HAP-1 (cell line): ENCODE measurements at regions not wholly inside any gene's neighbourhood (a gene's known extent, or its start where the extent isn't known, plus 50 kb on each side); places are given as distances from the start of the nearest gene placed in this dataset.
"Not testable (repeated sequence)": the region's sequence is repeated elsewhere in the genome, so short reads cannot be mapped to it uniquely, and the experiment has no call there.

Experiments
- DNase-seq, 2 experiments: peaks; one replicate each; pipeline ENCODE4 v3.0.0-alpha.2; 2016 to 2020; ENCODE audit warnings: low spot score in 2 of 2
- H3K27me3 ChIP-seq: fragments of 250-450 bp; sonication (Bioruptor Pico); 2 replicates; pipeline ENCODE4 v1.5.1; 2020; ENCODE audit warnings: low read depth, mild to moderate bottlenecking, moderate library complexity
- H3K36me3 ChIP-seq: fragments of 250-450 bp; sonication (Bioruptor Pico); replicated peaks from 2 replicates; pipeline ENCODE4 v1.5.1; 2020; ENCODE audit warnings: mild to moderate bottlenecking
- H3K4me1 ChIP-seq: fragments of 250-450 bp; sonication (Bioruptor Pico); 2 replicates; pipeline ENCODE4 v1.5.1; 2020; ENCODE audit warnings: mild to moderate bottlenecking
- H3K4me3 ChIP-seq: fragments of 250-450 bp; sonication (Bioruptor Pico); 2 replicates; pipeline ENCODE4 v1.5.1; 2020; ENCODE audit warnings: mild to moderate bottlenecking, moderate library complexity
- H3K9me3 ChIP-seq: fragments of 250-450 bp; sonication (Bioruptor Pico); 2 replicates; pipeline ENCODE4 v1.5.1; 2020; ENCODE audit warnings: mild to moderate bottlenecking, moderate library complexity
- in situ Hi-C: fragments of 300-500 bp; cut with MboI; formaldehyde crosslinking; loops from 3 replicates; pipeline ENCODE4 v1.14.3; 2020; ENCODE audit warnings: low sequenced_read_pairs, inconsistent platforms, mixed read lengths

DNA sequence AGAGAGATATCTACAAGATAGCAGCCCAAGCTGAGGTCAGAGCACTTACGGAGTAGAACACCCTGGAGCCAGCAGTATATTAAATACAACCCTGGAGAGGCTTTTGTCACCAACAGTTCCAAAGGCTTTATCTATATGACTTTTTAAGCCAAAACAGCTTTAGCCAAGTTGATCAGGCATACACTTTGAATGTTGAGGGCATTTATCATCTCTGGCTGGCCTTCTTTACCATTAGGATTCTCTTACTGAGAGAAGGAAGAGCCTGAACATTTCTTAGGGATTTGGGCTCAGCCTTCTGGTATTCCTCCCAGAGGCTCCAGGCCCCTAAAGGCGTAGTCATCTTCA, 161.3 kb upstream of the RIMS1 start:
- H3K9me3 ChIP-seq: no peaks in the 10 kb centered on the region
- no peaks in the 10 kb centered on the region for H3K36me3 ChIP-seq
- in situ Hi-C loops: no loop called here
- no peaks in the 10 kb centered on the region for H3K4me1 ChIP-seq
- no peak for DNase-seq
- no peak overlapping the region for H3K4me3 ChIP-seq
- no peaks in the 10 kb centered on the region; the same call in 1 of the 2 replicates for H3K27me3 ChIP-seq

DNA sequence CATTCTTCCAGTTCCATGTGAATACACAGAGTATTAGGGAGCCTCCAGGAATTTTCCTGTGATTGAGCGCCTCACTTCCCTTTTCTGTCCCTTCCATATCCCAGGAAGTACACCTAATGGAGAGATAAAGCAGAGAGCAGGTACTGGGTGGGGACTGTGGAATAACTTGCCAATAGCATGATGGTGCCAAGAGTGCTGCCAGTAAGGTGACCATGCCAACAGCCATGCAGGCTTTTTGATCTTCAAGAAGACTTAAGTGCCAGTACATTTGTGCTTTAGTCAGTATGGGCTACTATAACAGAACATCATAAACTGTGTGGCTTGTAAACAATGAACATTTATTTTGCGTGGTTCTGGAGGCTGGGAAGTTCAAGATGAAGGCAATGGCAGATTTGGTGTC, 160.2 kb upstream of the RIMS1 start:
- no peaks in the 10 kb centered on the region for H3K9me3 ChIP-seq
- in situ Hi-C loops: no loop called here
- no peaks in the 10 kb centered on the region for H3K36me3 ChIP-seq
- no peaks in the 10 kb centered on the region for H3K4me1 ChIP-seq
- no peak for DNase-seq
- H3K4me3 ChIP-seq: no peak overlapping the region
- H3K27me3 ChIP-seq: no peaks in the 10 kb centered on the region; the same call in 1 of the 2 replicates

DNA sequence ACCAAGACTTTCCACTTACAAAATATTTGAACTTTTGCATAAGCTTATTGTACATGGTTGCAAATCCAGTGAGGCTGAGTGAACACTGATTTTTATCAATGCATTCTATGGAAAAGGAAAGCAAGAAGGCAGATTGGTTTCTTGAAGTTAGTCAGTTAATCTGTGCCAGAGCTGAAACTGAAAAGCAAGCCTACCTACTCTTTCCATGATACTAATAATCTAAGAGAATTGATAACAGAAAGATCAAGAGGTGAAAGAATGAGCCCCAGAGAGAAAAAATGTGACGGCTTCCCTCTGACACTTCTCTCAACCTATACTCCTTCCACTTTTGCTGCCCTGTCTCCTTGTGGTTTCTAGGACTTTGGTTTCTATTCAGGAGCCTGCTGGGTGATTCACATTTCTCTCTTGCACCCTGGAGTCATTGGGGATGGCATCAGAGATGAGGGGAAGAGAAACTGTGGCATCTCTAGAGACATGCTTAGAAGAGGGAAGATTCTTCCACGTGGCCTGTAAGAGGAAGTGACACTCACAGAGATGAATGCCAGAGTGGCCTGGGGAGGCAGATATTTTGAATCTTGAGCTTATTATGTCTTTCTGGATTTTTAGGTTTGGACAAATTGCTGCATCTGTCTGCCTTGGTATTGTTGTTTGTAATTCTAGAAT, 158.6 kb upstream of the RIMS1 start:
- in situ Hi-C loops: no loop called here
- Histone ChIP-seq H3K27me3 (no peaks in the 10 kb centered on the region; the same call in 1 of the 2 replicates), H3K4me3 (no peak overlapping the region), H3K9me3 (no peaks in the 10 kb centered on the region), H3K36me3 (no peaks in the 10 kb centered on the region), H3K4me1 (no peaks in the 10 kb centered on the region)
- no peak for DNase-seq

DNA sequence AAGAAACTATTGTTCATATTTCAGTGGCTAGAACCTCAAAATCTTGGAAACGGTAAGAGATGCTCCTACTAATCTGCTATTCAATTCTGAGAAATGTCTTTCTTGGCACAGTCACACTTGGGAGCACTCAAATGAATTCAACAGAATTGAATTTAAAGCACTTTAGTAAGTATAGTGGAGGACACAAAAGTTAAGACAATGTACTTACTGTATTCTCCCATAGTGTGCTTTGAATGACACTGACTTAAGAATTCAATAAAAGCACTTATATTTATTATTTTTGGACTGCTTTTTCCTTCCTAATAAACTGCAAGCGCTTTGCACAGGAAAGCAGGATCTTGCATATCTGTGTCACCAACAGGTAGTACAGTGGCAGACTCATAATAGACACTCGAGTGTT, 156.1 kb upstream of the RIMS1 start:
- no peak for DNase-seq
- no peaks in the 10 kb centered on the region; the same call in 1 of the 2 replicates for H3K27me3 ChIP-seq
- no peaks in the 10 kb centered on the region for H3K4me1 ChIP-seq
- no peaks in the 10 kb centered on the region for H3K9me3 ChIP-seq
- in situ Hi-C loops: no loop called here
- no peak overlapping the region for H3K4me3 ChIP-seq
- H3K36me3 ChIP-seq: no peaks in the 10 kb centered on the region

DNA sequence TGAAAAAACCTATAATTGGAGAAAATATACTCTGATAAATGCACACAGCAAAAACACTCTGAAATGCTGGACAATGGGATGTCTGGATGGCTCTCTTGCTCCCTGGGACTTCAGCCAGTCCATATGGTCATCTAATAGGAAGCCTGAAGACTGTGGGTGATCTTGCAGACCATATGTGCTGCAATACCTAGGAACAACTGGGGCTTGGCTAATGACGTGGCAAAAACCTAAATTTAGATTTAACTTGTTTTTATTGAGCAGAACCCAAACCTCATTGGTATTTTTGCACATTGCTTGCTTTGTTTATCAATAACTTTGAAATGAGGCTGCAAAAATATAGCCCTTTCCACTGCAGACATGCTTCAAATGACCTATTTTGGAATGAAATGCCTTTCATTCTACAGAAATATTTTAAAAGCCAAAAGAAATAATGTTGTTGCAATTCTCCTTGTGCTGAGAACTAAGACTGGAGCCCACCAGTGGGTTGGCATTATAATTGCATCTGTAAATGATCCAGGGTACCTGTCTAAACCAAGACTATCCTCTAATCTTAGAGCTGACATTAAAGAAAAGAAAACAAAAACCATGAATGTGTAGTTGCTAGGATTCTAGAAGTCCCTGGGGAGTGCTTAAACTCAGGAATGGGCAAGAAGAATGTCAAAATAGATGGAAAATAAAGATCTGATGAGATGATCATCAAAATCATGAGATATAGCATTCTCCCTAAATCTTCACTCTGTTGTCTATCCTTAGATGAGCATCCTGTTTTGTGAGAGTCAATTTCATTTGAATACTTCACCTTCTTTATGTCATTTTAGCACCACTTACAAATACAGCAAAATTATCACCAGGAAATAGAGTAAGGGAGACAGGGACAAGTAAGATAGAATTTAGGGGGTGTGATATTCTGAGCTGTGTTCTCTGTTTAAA, 152.1 kb upstream of the RIMS1 start:
- Histone ChIP-seq H3K36me3 (no peaks in the 10 kb centered on the region), H3K27me3 (no peaks in the 10 kb centered on the region; the same call in 1 of the 2 replicates), H3K4me3 (no peak overlapping the region), H3K4me1 (no peaks in the 10 kb centered on the region), H3K9me3 (no peaks in the 10 kb centered on the region)
- in situ Hi-C loops: no loop called here
- DNase-seq: no peak

DNA sequence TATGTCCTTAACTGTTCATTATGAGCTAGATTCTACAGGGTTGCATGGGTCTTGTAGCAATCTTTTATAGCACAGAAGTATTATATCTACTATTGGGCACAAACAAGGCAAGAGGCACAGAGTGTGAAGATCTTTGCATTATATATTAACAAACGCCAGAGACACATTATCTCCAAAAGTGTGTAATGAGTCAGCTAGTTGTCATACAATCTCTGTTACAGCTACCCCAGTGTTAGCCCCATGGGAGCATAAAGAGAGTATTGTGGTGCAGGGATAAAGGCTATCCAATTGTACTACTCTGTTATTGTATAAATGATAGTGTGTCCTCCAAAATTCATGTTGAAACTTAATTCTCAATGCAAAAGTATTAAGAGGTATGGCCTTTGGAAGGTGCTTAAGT, 148.4 kb upstream of the RIMS1 start:
- H3K9me3 ChIP-seq: no peaks in the 10 kb centered on the region
- in situ Hi-C loops: no loop called here
- no peaks in the 10 kb centered on the region for H3K27me3 ChIP-seq
- DNase-seq: no peak
- H3K4me1 ChIP-seq: no peaks in the 10 kb centered on the region
- H3K36me3 ChIP-seq: no peaks in the 10 kb centered on the region
- H3K4me3 ChIP-seq: no peak overlapping the region

DNA sequence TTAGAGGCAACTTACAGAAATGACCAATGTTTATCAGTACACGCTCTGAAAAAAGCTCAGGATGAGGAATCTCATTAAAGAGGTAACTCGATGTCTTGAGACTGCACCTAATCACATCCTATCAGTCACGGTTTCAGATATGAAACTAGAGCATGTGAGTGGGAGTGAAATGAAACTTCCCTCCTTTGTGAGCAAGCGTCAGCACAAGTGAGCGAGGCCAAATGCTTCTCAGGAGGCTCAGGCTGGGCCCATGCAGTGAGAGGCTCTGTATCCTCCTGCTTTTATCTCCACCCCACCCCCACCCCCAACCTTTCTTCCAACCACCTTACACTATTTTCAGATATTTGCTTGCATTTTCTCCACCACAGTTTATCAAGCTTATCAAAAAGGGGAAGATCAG, 140.8 kb upstream of the RIMS1 start:
- Histone ChIP-seq H3K36me3 (no peaks in the 10 kb centered on the region), H3K27me3 (no peaks in the 10 kb centered on the region), H3K4me3 (no peak overlapping the region), H3K4me1 (no peaks in the 10 kb centered on the region), H3K9me3 (no peaks in the 10 kb centered on the region)
- DNase-seq: no peak
- in situ Hi-C loops: no loop called here

DNA sequence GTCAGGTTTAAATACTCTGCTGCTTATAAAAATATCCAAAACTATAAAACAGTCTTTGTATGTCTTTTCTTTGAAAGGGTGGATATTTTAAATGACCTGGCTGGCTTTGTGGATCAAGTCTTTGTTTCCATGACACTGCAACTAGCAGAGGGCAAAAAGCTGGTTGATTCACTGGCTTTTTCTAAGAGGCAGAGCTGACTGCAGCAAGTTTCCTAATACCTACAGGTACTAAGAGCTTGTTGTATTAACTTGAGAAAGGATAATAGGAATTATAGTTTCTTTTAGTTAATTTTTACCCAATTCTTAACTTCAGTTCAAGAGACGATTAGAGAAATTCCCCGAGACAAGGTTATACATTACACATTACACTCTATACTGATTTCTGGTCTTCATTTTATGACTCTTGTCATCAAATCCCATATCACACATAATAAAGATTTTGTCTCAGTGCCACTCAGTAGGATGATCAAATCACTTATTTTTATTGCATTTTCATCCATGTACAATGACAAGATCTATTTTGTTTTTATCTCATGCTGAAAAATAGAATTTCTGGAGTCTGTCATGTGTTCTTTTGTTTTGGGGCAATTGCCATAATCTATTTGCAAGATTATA, 120.1 kb upstream of the RIMS1 start:
- in situ Hi-C loops: no loop called here
- Histone ChIP-seq H3K4me1 (no peaks in the 10 kb centered on the region), H3K4me3 (no peak overlapping the region), H3K27me3 (no peaks in the 10 kb centered on the region), H3K36me3 (no peaks in the 10 kb centered on the region), H3K9me3 (no peaks in the 10 kb centered on the region)
- no peak for DNase-seq

DNA sequence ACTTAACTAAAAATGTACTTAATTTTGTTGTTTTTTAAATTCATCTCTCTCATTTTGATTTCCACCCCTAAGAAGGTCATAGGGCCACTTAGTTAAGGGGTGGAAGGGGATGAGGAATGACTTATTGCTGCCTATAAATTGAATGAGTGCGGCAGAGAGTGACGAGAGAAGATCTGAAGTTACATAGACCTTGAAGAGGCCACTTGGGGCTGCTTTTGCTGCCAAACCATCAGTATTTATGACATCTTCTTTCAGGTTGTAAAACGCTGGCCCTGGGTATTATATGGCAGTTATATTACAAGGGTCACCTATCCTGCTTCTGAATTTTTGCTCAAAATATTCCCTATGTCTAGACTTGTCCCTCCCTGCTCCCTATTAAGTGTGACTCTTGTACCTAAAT, 119.6 kb upstream of the RIMS1 start:
- Histone ChIP-seq H3K4me1 (no peaks in the 10 kb centered on the region), H3K9me3 (no peaks in the 10 kb centered on the region), H3K4me3 (no peak overlapping the region), H3K36me3 (no peaks in the 10 kb centered on the region), H3K27me3 (no peaks in the 10 kb centered on the region)
- in situ Hi-C loops: no loop called here
- DNase-seq: no peak

DNA sequence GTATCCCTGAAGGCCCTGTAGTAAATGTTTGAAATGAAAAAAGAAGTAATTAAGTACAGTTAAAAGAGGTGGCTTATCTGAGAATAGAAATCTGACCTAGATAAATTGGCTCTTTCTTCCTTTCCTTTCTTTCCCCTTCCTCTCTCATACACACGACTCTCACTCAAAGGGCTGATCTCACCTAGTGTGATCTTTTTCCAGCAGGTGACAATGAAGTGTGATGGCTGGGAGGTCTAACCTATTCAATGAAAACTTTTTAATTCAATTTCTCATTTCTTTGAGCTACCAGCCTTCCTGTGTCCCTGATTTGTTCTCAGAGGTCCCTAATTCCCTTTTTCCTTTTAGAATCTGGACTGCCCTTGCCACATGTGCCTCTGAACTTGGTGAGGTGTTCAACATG, 118.0 kb upstream of the RIMS1 start:
- in situ Hi-C loops: no loop called here
- no peaks in the 10 kb centered on the region for H3K9me3 ChIP-seq

DNA sequence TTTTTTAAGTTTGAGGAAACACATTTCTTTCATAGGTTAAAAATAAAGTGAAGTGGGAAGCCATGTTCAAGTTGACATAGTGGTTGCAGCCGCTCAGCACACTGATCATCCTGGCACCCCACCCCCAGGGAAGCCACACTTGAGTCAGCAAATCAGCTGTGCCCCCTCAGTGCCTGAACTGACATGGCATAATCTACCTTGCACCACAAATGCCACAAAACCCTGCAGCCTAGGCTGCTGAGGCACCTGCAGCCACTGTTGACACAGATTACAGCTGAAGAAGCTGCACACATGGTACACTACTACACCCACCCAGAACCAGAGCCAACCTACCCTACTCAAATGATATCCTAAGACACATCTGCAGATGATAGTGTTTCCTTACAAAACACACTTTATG, 77.5 kb upstream of the RIMS1 start:
- Histone ChIP-seq H3K36me3 (no peaks in the 10 kb centered on the region), H3K9me3 (no peaks in the 10 kb centered on the region), H3K27me3 (no peaks in the 10 kb centered on the region), H3K4me3 (no peak overlapping the region), H3K4me1 (no peaks in the 10 kb centered on the region)
- DNase-seq: no peak
- in situ Hi-C loops: no loop called here

More for the DNA sequence above, 118.0 kb upstream of the RIMS1 start:
- Histone ChIP-seq H3K36me3 (no peaks in the 10 kb centered on the region), H3K4me1 (no peaks in the 10 kb centered on the region), H3K4me3 (no peak overlapping the region), H3K27me3 (no peaks in the 10 kb centered on the region)
- no peak for DNase-seq

DNA sequence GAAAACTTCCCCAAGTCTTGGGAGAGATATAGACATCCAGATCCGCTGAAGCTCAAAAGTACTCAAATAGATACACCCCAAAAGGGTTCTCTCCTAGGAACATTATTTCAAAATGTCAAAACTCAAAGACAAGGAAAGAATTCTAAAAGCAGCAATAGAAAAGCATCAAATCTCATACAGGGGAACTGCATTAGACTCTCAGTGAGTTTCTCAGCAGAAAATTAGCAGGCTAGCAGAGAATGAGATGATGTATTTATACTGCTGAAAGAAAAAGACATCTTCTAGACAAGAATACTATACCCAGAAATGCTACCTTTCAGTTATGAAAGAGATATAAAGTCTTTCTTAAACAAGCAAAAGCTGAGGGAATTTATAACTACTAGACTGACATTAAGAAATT, 75.5 kb upstream of the RIMS1 start:
- H3K27me3 ChIP-seq: no peaks in the 10 kb centered on the region

DNA sequence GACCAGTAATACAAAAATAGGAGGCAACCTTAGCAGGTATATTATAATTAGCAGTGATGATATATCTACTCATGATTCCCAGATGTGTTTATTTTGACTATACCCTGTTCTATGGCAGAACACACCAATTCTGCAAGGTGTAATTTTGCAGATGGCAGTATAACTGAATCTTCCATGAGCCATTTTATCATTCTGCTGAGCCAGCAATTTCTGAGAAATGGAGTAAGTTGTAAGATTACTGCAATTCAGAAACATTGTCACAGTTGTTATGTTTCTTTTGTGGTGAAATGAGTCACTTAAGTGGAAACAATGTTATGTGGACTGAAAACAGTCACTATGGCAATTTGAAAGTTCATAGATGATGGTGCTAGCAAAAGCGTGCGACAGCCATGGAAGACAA, 63.7 kb upstream of the RIMS1 start:
- Histone ChIP-seq H3K9me3 (no peaks in the 10 kb centered on the region), H3K4me1 (no peaks in the 10 kb centered on the region), H3K36me3 (no peaks in the 10 kb centered on the region), H3K27me3 (no peaks in the 10 kb centered on the region), H3K4me3 (no peak overlapping the region)
- DNase-seq: no peak
- in situ Hi-C loops: no loop called here

More for the DNA sequence above, 75.5 kb upstream of the RIMS1 start:
- Histone ChIP-seq H3K9me3 (no peaks in the 10 kb centered on the region), H3K4me1 (no peaks in the 10 kb centered on the region), H3K4me3 (no peak overlapping the region), H3K36me3 (no peaks in the 10 kb centered on the region)
- in situ Hi-C loops: no loop called here
- DNase-seq: no peak

DNA sequence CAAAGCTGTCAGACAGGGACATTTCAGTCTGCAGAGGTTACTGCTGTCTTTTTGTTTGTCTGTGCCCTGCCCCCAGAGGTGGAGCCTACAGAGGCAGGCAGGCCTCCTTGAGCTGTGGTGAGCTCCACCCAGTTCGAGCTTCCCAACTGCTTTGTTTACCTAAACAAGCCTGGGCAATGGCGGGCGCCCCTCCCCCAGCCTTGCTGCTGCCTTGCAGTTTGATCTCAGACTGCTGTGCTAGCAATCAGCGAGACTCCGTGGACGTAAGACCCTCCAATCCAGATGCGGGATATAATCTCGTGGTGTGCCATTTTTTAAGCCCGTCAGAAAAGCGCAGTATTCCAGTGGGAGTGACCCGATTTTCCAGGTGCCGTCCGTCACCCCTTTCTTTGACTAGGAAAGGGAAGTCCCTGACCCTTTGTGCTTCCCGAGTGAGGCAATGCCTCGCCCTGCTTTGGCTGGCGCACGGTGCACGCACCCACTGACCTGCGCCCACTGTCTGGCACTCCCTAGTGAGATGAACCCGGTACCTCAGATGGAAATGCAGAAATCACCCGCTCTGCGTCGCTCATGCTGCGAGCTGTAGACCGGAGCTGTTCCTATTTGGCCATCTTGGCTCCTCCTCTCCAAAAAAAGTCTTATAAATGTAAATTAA, 54.1 kb upstream of the RIMS1 start:
- H3K4me3 ChIP-seq, H3K4me1 ChIP-seq, H3K27me3 ChIP-seq, H3K36me3 ChIP-seq, DNase-seq, in situ Hi-C loops, H3K9me3 ChIP-seq: not testable (repeated sequence)
